Activated CD4-positive, alpha-beta T cell treated with anti-CD3 and anti-CD28 coated beads for 36 hours (primary cell): ENCODE measurements at regions not wholly inside any gene's neighbourhood (a gene's known extent, or its start where the extent isn't known, plus 50 kb on each side); places are given as distances from the start of the nearest gene placed in this dataset.

Experiments used
- ATAC-seq: fragments of 200-7000 bp; cut with Tn5 transposase; one replicate; pipeline ENCODE4 v1.10.0; 2021; ENCODE audit warnings: mild to moderate bottlenecking, moderate library complexity
- CTCF ChIA-PET: fragments of 350-600 bp; sonication (Branson Sonifier 250); formaldehyde crosslinking; loops from one replicate; lab custom pipeline; 2021; ENCODE audit warnings: antibody characterized with exemption; lab: Charles Lee
- POLR2A ChIA-PET: fragments of 350-600 bp; sonication (Branson Sonifier 250); formaldehyde crosslinking; loops from one replicate; lab custom pipeline; 2021; ENCODE audit warnings: antibody characterized with exemption, inconsistent platforms; lab: Charles Lee
- DNase-seq: peaks from one replicate; pipeline ENCODE4 v3.0.0-alpha.2; 2020
- H3K27ac Mint-ChIP-seq: one replicate; pipeline ENCODE4 v1.8.0; 2021; ENCODE audit warnings: mixed read lengths
- H3K27me3 Mint-ChIP-seq: one replicate; pipeline ENCODE4 v1.8.0; 2021; ENCODE audit warnings: mixed read lengths
- H3K36me3 Mint-ChIP-seq: one replicate; pipeline ENCODE4 v1.8.0; 2021; ENCODE audit warnings: low read depth, mixed read lengths
- H3K4me1 Mint-ChIP-seq: one replicate; pipeline ENCODE4 v1.8.0; 2021; ENCODE audit warnings: mixed read lengths
- H3K4me3 Mint-ChIP-seq: one replicate; pipeline ENCODE4 v1.8.0; 2021; ENCODE audit warnings: mild to moderate bottlenecking, moderate library complexity, mixed read lengths
- H3K9me3 Mint-ChIP-seq: one replicate; pipeline ENCODE4 v1.8.0; 2021; ENCODE audit warnings: low read depth, mixed read lengths
- intact Hi-C, 2 experiments: fragments of 100-400 bp; cut with DNase I in 1 of 2; cut with micrococcal nuclease in 1 of 2; formaldehyde crosslinking; loops; one replicate each; pipeline versions ENCODE4 v1.14.2 to v1.15.1; 2022 to 2024; cut with DNase I, micrococcal nuclease

DNA sequence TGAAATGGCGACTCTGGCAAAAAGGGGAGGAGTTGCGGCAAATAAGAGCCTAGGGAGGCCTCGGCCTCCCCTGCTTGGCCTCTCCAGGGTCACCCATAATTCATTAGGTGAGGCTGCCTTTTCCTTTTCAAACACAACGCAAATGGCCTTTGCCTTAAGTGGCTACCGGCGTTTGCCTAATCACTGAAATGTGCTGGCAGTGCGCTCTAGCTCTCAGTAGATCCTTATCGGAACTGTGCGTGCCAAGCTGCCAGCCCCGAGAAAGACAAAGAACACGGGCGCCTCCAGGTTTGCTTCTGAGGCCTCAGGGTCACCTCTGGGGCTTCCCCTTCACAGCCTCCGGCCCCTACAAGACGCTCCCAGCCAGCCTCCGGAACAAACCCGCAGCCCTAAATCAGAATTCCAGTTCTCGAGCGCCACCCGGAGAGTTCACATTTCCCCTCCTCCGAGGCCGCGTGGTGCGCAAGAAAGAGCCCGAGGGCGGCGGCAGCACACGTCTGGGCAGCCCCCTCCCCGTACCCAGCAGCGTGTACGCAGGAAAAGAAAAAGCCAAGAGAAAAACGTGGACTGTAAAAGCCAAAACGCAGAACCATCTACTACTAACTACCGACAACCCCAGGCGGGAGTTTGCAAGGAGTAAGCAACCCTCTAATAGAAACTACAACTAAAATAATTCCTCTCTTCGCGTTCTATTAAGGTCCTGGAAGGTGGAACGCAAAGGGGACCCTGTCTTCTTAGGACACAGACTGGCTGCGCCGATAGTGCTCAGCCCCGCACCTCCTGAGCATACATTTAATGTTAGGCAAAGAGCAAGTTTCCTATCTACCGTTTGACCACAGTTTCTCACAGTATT, 76.5 kb upstream of the BCOR start:
- intact Hi-C loops: loop anchor here (1.0 to 5.0 kb wide), 11 partner anchors 67 to 1158 kb away; partner anchors contain the start of gene DDX3X (in 1 of the 2)
- Mint-ChIP-seq H3K4me1 (peaks cover 29% of the 10 kb centered on the region), H3K9me3 (no peaks in the 10 kb centered on the region), H3K36me3 (peaks cover 8% of the 10 kb centered on the region), H3K27ac (peak overlapping the region; percentile 99), H3K27me3 (no peaks in the 10 kb centered on the region), H3K4me3 (peak overlapping the region; percentile 80)
- POLR2A ChIA-PET: interaction anchor here (0.8 to 1.3 kb wide), 3 partner anchors 70 to 352 kb away, joined by 3 to 5 read pairs (median 3); no protein-coding TSS in a partner anchor
- CTCF ChIA-PET: no interaction called here
- DNase-seq: peak; percentile 82
- peak; percentile 24 for ATAC-seq

DNA sequence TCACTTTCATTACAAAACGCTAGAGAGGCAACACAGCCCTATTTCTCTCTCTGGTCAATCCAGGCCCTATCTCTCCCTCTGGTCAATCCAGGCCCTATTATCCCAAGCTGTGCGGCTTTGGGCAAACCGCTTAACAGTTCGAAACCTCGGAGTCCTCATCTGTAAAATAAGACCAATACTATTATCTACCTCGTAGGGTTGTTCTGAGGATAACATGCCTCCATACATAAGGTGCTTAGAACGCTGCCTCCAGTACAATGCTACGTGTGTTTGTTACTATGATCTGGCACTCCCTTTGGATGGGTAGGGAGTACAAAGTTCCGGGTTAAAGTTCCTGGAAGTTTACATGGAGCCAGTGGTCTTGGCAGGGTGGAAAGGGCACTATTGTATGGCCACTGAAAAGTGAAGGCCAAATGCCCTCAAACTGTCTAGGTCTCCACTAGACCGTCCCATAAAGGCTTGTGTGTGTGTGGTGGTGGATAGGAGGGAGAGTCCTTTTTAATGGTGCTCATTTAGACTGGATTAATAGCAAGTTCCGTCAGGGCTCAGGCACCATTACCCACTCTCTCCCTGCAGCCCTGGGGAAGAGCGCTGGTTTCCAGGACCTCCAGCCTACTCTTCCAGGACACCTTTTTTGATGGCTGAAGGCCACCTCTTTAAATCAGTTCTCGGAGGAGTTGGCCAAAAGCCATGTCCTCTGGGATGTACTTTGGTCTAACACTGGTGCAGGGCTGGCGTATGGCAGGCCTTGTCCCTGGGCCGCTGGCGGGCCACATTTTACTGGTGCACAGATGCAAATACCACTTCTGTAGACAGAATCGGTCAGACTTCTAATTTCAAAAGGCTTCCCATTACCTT, 75.6 kb upstream of the BCOR start:
- Mint-ChIP-seq H3K4me3 (peak overlapping the region; percentile 80), H3K27me3 (no peaks in the 10 kb centered on the region), H3K36me3 (peaks cover 8% of the 10 kb centered on the region), H3K4me1 (peaks cover 30% of the 10 kb centered on the region), H3K27ac (peak overlapping the region; percentile 99), H3K9me3 (no peaks in the 10 kb centered on the region)
- no peak for DNase-seq
- ATAC-seq: no peak
- POLR2A ChIA-PET: interaction anchor here (0.8 to 1.3 kb wide), 3 partner anchors 69 to 351 kb away, joined by 3 to 5 read pairs (median 3); no protein-coding TSS in a partner anchor
- intact Hi-C loops: loop anchor here (1.0 to 5.0 kb wide), 6 partner anchors 161 to 1372 kb away; partner anchors contain the start of genes DDX3X (in 1 of the 2) and MID1IP1 (in 1 of the 2)
- CTCF ChIA-PET: no interaction called here

DNA sequence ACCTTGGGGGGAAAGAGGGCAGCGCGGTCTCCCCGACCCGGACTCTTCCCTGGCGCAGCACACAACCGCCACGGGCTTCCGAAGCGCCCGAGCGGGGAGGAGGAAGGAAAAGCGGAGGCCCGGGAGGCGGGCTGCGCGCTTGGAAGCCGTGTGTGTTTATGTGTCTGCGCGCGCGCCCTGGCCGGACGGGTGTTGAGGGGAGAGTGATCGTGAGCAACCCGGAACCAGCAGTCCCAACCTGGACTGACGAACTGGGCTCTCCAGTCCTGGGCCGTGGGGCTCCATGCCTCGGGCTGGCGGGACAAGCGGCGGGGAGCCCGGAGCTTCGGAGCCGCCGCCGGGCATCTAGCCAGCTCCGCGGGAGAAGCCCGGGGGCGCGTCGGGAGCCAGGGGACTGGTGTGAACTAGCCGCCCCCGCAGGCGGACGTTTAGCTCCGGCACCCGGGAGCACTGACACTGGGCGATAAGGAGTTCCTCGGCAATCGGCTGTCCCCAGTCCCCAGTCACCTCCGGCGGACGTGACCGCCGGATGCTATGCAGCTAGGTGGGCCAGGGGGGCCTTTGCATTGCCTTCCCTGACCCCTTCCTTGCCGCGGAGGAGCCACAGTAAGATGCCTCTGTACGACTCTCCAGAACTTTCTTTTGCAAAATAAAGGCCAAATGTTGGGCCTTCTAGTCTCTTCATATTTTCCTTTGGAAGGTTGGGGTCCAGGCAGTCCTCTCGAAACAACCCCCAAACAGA, 74.8 kb upstream of the BCOR start:
- CTCF ChIA-PET: interaction anchor here (0.7 kb wide), 1 partner anchor 76 kb away, joined by 3 read pairs; no protein-coding TSS in a partner anchor
- intact Hi-C loops: loop anchor here (1.0 to 5.0 kb wide), 6 partner anchors 160 to 1371 kb away; partner anchors contain the start of genes DDX3X (in 1 of the 2) and MID1IP1 (in 1 of the 2)
- Mint-ChIP-seq H3K9me3 (no peaks in the 10 kb centered on the region), H3K36me3 (peaks cover 8% of the 10 kb centered on the region), H3K4me1 (peaks cover 26% of the 10 kb centered on the region), H3K27ac (peak overlapping the region; percentile 99), H3K27me3 (no peaks in the 10 kb centered on the region), H3K4me3 (peak overlapping the region; percentile 80)
- POLR2A ChIA-PET: interaction anchor here (0.7 kb wide), 1 partner anchor 75 kb away, joined by 4 read pairs; the partner anchor contains the start of gene BCOR
- ATAC-seq (no peak), DNase-seq (peak; percentile 51)

DNA sequence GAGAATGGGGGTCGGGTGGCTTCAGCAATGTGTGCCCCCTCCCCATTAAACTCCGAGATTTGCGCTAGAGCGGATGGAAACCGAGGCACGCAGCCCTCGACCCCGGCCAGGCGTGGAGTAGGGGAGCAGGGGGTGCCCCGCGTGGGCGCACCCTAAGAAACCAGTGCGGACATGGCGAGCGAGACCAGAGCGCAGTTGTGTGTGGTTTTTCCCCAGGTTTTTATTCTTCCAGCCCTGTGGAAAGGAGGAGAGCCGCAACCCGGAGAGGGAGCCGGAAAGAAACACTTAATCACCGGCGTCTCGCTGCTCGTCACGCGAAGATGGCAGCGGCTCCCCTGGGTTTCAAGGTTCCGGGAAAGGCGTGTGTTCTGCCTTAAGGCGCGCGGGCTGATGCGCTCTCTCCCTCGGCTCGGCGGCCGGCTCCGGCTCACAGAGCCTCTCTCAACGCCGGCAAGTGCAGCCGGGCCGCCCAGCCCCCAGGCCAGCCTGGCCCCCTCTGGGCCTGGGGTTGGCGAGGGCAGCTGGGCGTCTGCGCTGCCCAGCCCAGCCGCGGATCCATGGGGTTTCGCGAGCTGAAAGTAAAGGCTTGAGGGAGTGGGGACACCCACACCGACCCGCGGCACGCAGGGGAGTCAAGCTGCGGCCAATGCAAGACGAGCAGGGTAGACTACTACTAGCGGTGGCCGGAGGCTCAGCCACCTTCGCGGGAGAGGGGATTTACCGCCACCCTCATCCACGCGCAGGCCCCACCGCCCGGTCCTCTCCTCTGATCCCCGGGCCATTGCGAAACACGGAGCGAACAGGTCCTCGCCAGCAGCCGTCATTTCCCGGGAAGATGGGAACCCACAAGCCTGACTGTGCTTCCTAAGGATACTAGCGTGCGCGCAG, 74.0 kb upstream of the BCOR start:
- H3K27me3 Mint-ChIP-seq: no peaks in the 10 kb centered on the region
- peaks cover 8% of the 10 kb centered on the region for H3K36me3 Mint-ChIP-seq
- peaks cover 30% of the 10 kb centered on the region for H3K4me1 Mint-ChIP-seq
- H3K27ac Mint-ChIP-seq: peak overlapping the region; percentile 90
- no peaks in the 10 kb centered on the region for H3K9me3 Mint-ChIP-seq
- ChIA-PET CTCF (interaction anchor here (0.7 kb wide), 1 partner anchor 75 kb away, joined by 3 read pairs; no protein-coding TSS in a partner anchor), POLR2A (interaction anchor here (0.7 to 1.0 kb wide), 2 partner anchors 74 kb away, joined by 4 to 5 read pairs; partner anchors contain the start of gene BCOR)
- intact Hi-C loops: loop anchor here (2.0 to 5.0 kb wide), 7 partner anchors 17 to 1161 kb away; partner anchors contain the start of gene DDX3X (in 1 of the 2)
- DNase-seq (peak; percentile 66), ATAC-seq (no peak)
- peak overlapping the region; percentile 80 for H3K4me3 Mint-ChIP-seq

DNA sequence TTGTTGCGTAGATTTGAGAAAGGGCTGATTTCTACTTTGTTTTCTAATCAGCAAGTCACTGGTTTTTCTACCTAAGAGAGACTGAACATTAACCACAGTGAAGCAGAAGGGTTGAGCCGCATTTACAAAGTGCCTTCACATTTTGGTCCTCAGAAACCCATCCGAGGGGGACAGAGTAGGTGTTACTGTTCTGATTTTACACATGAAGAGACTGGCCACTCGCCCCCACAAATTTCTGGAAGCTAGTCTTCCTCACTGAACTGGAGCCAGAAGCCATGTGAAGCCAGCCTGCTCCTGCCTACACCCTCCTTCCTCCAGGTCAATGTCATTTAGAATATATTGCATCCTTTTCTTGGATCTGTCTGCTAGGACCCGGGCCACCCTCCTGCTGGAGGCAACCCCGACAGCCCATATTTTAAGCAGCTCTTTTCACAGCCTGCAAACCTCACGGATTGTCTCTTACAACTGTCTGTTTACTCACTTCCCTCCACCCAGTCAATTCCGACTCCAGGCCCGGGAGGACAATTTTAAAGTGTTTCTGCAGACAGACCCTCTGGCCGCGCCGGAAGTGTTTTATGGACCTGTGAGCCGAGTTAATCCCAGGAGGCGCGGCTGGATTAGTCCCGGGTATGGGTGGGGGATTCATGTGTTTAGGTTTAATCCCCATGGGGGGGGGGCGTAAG, 73.2 kb upstream of the BCOR start:
- peaks cover 8% of the 10 kb centered on the region for H3K36me3 Mint-ChIP-seq
- H3K27ac Mint-ChIP-seq: peak overlapping the region; percentile 90
- intact Hi-C loops: loop anchor here (2.0 to 5.0 kb wide), 7 partner anchors 16 to 1161 kb away; partner anchors contain the start of gene DDX3X (in 1 of the 2)
- peak overlapping the region; percentile 80 for H3K4me3 Mint-ChIP-seq
- no peaks in the 10 kb centered on the region for H3K27me3 Mint-ChIP-seq
- no peaks in the 10 kb centered on the region for H3K9me3 Mint-ChIP-seq
- ATAC-seq (no peak), DNase-seq (peak; percentile 52)
- ChIA-PET CTCF (no interaction called here), POLR2A (interaction anchor here (0.6 to 1.0 kb wide), 2 partner anchors 73 to 293 kb away, joined by 3 to 5 read pairs; partner anchors contain the start of gene BCOR)
- H3K4me1 Mint-ChIP-seq: peaks cover 37% of the 10 kb centered on the region

DNA sequence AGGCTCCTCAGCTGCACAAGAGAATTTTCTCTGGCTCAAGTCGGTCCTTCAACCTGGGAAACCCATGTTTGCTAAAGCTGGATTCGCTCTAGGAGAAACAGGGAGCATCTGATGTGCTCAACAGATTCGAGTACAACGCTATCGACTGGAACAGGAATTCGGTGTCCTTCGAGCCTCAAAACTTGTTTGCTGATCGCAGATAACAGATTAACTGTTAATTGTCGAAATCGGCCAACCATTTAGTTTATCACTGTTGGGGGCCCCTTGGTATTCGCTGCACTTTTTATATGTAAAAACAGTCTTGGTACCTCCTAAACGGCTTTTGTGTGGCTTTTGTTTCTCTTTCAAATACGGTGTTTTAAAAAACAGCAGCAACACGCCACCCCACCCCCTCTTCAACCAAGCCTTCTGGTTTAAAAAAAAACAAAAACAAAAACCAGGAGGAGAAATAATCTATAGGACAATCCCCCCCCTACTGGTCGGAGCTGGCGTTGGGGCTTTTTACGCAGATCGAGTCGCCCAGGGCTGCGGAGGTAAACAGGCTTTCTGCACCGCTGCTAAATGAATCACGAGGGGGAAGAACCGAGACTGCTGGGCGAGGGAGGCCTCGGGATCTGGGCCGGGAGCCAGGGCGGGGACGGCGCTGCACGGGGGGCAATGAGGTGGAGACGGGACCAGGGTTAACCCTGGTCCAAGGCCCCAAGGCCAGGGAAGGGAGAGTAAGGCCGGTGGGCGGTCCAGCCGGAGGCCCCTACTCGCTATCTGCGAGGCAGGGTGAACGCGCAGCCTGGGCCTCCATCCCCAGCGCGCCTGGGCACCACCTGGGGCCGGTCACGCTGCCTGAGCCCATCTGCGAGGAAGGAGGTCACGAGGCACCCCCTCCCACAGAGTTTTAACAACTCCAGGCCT, 71.7 kb upstream of the BCOR start:
- peak; percentile 89 for DNase-seq
- no peaks in the 10 kb centered on the region for H3K27me3 Mint-ChIP-seq
- H3K27ac Mint-ChIP-seq: peak overlapping the region; percentile 90
- POLR2A ChIA-PET: interaction anchor here (0.6 to 0.7 kb wide), 6 partner anchors 58 to 951 kb away, joined by 3 to 9 read pairs (median 4); no protein-coding TSS in a partner anchor
- ATAC-seq: peak; percentile 67
- H3K36me3 Mint-ChIP-seq: peaks cover 5% of the 10 kb centered on the region
- H3K9me3 Mint-ChIP-seq: no peaks in the 10 kb centered on the region
- intact Hi-C loops: loop anchor here (1.0 to 5.0 kb wide), 9 partner anchors 15 to 1163 kb away; partner anchors contain the start of gene DDX3X (in 1 of the 2)
- peak overlapping the region; percentile 80 for H3K4me3 Mint-ChIP-seq
- CTCF ChIA-PET: interaction anchor here (0.7 to 1.9 kb wide), 2 partner anchors 18 to 845 kb away, joined by 3 to 5 read pairs; no protein-coding TSS in a partner anchor
- H3K4me1 Mint-ChIP-seq: peaks cover 37% of the 10 kb centered on the region

DNA sequence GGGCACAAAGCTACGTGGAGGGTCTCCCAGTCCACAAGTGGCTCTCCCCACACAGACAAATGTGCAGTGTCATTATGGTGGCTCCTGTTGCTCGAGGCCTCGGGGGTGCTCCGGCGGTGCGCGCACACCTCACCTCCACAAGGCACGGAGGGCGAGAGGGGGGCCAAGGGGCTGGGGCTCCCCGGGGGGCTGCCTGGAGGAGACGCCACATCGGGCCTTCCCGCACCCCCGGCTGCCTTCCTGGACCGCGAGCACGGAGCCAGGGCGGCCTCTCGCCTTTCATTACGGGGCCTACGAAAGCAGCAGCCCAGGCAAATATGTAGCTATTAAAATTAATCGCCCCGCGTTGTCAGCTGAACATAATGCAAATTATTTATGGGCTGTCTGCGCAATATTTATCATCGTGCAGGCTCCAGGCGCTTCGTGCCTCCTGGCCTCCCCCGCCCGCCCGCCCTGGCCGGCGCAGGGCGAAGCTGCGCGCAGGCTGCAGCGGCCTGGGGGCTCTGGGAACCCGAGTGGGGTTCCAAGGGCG, 70.8 kb upstream of the BCOR start:
- Mint-ChIP-seq H3K4me1 (peaks cover 35% of the 10 kb centered on the region), H3K9me3 (no peaks in the 10 kb centered on the region), H3K27me3 (no peaks in the 10 kb centered on the region), H3K36me3 (peaks cover 2% of the 10 kb centered on the region), H3K4me3 (peak overlapping the region; percentile 64), H3K27ac (no peak overlapping the region)
- intact Hi-C loops: loop anchor here in 1 of 2 experiments (1.0 to 5.0 kb wide), 2 partner anchors 15 to 841 kb away; no protein-coding TSS in a partner anchor
- ChIA-PET POLR2A (interaction anchor here (1.1 kb wide), 1 partner anchor 9 kb away, joined by 3 read pairs; no protein-coding TSS in a partner anchor), CTCF (interaction anchor here (0.7 to 1.9 kb wide), 3 partner anchors 17 to 881 kb away, joined by 3 to 5 read pairs (median 3); no protein-coding TSS in a partner anchor)
- no peak for ATAC-seq
- no peak for DNase-seq
